ENCODE measurements at regions not wholly inside any gene's neighbourhood (a gene's known extent, or its start where the extent isn't known, plus 50 kb on each side); places are given as distances from the start of the nearest gene placed in this dataset.

DNA sequence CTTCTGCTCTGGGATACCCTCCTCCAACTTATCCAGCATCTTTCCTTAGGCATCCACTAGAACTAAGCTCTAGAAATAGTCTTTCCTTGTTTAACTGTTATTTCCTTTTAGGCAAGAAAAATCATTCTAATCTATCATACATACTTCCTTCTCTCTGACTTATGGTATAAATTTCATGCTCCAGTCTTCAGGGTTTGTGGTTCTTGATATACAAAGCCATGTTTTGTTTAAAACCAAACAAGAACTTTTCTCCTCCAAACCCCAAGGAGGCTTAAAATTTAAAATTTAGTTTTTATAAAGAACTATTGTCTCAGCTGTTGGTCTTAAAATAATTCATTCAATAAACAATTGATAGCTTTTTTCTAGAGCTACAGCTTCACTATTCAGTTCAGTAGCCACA, 77.2 kb downstream of the CD164 start:
- no peak for TF ChIP-seq CTCF (IDR thresholded peaks at IDR 0.05; ENCODE audit: insufficient read depth, low read depth, low read length, missing control alignments)
- no peak overlapping the region for H3K4me3 ChIP-seq (ENCODE audit: low read length)
- DNase-seq (ENCODE audit: low read depth): no peak

GRCh38 chr6:109304284-109305015, 77.8 kb downstream of the CD164 start:
- no peak overlapping the region for H3K4me3 ChIP-seq (ENCODE audit: low read length)
- no peak for TF ChIP-seq CTCF (IDR thresholded peaks at IDR 0.05; ENCODE audit: insufficient read depth, low read depth, low read length, missing control alignments)
- no peak for DNase-seq (ENCODE audit: low read depth)

- no peak overlapping the region for H3K4me3 ChIP-seq (ENCODE audit: low read length)
- DNase-seq (ENCODE audit: low read depth): no peak
- no peak for TF ChIP-seq CTCF (IDR thresholded peaks at IDR 0.05; ENCODE audit: insufficient read depth, low read depth, low read length, missing control alignments)
These were observed 78.5 kb downstream of the CD164 start for GRCh38 chr6:109303640-109304283.

GRCh38 chr6:109303164-109303563, 79.1 kb downstream of the CD164 start:
- no peak for TF ChIP-seq CTCF (IDR thresholded peaks at IDR 0.05; ENCODE audit: insufficient read depth, low read depth, low read length, missing control alignments)
- DNase-seq (ENCODE audit: low read depth): no peak
- H3K4me3 ChIP-seq (ENCODE audit: low read length): no peak overlapping the region

DNA sequence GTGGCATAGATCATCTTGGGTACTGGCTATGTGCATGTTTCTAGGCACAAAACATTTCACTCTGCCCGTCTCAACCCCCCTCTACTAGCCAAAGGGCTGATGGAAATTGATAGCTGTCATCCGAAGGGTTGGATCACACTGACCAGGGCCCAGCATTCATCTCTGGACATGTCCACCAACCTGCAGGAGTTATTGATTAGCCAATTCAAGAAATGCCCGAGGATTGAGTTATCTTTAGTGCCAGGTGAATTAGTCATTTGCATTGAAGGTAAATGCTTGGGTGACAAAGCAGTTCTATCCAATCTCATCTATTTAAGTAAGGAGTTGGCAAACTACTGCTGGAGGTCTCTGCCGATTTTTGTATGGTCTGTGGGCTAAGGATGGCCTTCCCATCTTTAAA, 80.1 kb downstream of the CD164 start:
- no peak overlapping the region for H3K4me3 ChIP-seq (ENCODE audit: low read length)
- no peak for TF ChIP-seq CTCF (IDR thresholded peaks at IDR 0.05; ENCODE audit: insufficient read depth, low read depth, low read length, missing control alignments)
- DNase-seq (ENCODE audit: low read depth): no peak

DNA sequence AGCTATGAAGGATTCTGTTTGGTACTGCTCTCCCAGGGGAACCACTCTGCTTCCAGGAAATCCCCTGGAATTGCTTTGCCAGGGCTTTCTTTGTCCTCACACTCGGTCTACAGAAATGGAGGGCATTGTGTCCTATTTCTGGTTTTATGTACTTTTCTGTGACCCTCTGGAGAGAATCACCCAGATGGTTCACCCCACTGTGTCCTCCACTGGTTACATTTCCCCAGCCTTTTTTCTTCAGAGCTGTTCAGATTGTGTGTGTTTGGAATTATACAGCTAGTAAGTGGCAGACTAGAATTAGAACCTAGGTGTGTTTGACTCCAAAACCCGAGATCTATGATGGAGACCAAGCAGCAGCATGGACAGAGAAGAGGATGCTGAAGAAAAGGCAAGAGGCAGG, 80.8 kb downstream of the CD164 start:
- DNase-seq (ENCODE audit: low read depth): no peak
- TF ChIP-seq CTCF (IDR thresholded peaks at IDR 0.05; ENCODE audit: insufficient read depth, low read depth, low read length, missing control alignments): no peak
- H3K4me3 ChIP-seq (ENCODE audit: low read length): no peak overlapping the region

DNA sequence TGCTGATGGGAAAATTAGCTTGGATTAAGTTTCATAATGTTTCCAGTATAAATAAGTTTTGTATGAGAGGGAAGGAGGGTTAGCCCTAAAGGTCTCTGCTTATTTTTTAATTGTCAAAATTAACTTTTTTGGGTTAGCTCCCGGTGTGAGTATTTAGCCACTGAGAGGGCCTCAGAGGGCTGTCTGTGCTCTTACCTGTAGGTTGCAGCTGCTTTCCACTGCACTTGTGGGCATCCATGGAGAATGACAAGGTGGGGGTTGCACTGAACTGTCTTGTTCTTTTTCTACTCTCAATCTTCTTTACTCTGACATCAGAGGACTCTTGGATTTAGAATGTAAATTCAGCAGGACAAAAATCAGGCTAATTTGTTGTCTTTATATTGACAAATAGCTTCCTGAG, 81.4 kb downstream of the CD164 start:
- H3K4me3 ChIP-seq (ENCODE audit: low read length): no peak overlapping the region
- TF ChIP-seq CTCF (IDR thresholded peaks at IDR 0.05; ENCODE audit: insufficient read depth, low read depth, low read length, missing control alignments): no peak
- no peak for DNase-seq (ENCODE audit: low read depth)

All from epithelial cell of esophagus (primary cell).